ENCODE measurements at regions not wholly inside any gene's neighbourhood (a gene's known extent, or its start where the extent isn't known, plus 50 kb on each side); places are given as distances from the start of the nearest gene placed in this dataset.

DNA sequence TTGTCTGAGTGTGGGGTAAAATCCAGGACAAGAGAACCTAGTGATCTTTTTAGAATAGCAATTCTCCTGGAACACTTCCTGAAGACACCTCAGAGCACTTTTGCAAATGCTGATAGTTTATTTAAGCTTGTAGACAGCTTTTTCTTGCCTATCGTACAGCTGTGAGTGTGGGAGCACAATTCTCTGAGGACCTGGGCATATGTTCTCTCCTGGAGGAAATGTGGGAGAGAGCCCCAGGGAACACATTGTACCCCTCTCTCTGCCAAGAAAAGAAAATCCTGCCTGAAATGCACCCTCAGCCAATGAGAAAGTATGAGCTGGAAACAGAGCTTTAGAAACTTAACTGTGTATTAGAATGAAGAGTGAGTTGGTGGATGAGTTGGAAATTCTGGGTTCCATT lies 308.3 kb upstream of the SEMA6D start:
- no peak overlapping the region for H3K27ac Mint-ChIP-seq (ENCODE audit: unreplicated experiment)
- no peaks in the 10 kb centered on the region for H3K36me3 Mint-ChIP-seq (ENCODE audit: insufficient read depth, unreplicated experiment)
- H3K4me3 Mint-ChIP-seq (ENCODE audit: low read depth, unreplicated experiment): no peak overlapping the region
- TF ChIP-seq CTCF (IDR thresholded peaks at IDR 0.05; ENCODE audit: unreplicated experiment): no peak
- no peaks in the 10 kb centered on the region for H3K4me1 Mint-ChIP-seq (ENCODE audit: low read depth, unreplicated experiment)
- no peaks in the 10 kb centered on the region for H3K27me3 Mint-ChIP-seq (ENCODE audit: unreplicated experiment)
- intact Hi-C loops (cut with micrococcal nuclease; ENCODE audit: unreplicated experiment): no loop called here
- H3K9me3 Mint-ChIP-seq (ENCODE audit: low read depth, unreplicated experiment): peaks cover 3% of the 10 kb centered on the region
- no TSS peak for BruUV-seq (replicated peaks)
- no peak for DNase-seq
- CTCF ChIA-PET: no interaction called here

- Mint-ChIP-seq H3K27ac (ENCODE audit: unreplicated experiment) (no peak overlapping the region), H3K4me3 (ENCODE audit: low read depth, unreplicated experiment) (no peak overlapping the region), H3K36me3 (ENCODE audit: insufficient read depth, unreplicated experiment) (no peaks in the 10 kb centered on the region), H3K27me3 (ENCODE audit: unreplicated experiment) (no peaks in the 10 kb centered on the region), H3K4me1 (ENCODE audit: low read depth, unreplicated experiment) (no peaks in the 10 kb centered on the region), H3K9me3 (ENCODE audit: low read depth, unreplicated experiment) (peaks cover 3% of the 10 kb centered on the region)
- intact Hi-C loops (cut with micrococcal nuclease; ENCODE audit: unreplicated experiment): no loop called here
- no peak for TF ChIP-seq CTCF (IDR thresholded peaks at IDR 0.05; ENCODE audit: unreplicated experiment)
- BruUV-seq (replicated peaks): no TSS peak
- DNase-seq: no peak
- CTCF ChIA-PET: no interaction called here
Observed at GRCh38 chr15:47409600-47409999, 307.7 kb upstream of the SEMA6D start.

DNA sequence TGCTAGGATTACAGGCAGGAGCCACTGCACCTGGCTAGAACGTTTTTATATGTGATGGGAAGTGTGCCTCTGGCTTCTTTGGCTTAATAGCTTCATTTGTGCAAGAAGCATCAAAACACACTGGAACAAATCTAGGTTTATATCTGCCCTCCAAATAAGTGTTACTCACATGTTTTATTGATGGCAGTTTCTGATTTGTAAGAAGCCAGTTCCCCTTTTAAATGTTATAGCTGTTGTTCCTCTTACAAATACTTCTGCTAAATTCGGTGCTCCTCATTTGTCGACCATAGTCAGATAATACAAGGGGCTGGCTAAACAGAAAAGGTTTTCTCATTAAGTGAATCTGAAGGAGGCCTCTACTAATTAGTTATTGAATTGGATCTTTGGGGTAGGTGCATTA lies 307.1 kb upstream of the SEMA6D start:
- BruUV-seq (replicated peaks): no TSS peak
- no peak overlapping the region for H3K27ac Mint-ChIP-seq (ENCODE audit: unreplicated experiment)
- no peaks in the 10 kb centered on the region for H3K27me3 Mint-ChIP-seq (ENCODE audit: unreplicated experiment)
- TF ChIP-seq CTCF (IDR thresholded peaks at IDR 0.05; ENCODE audit: unreplicated experiment): no peak
- CTCF ChIA-PET: no interaction called here
- no peaks in the 10 kb centered on the region for H3K36me3 Mint-ChIP-seq (ENCODE audit: insufficient read depth, unreplicated experiment)
- intact Hi-C loops (cut with micrococcal nuclease; ENCODE audit: unreplicated experiment): no loop called here
- no peak overlapping the region for H3K4me3 Mint-ChIP-seq (ENCODE audit: low read depth, unreplicated experiment)
- no peak for DNase-seq
- H3K9me3 Mint-ChIP-seq (ENCODE audit: low read depth, unreplicated experiment): peaks cover 6% of the 10 kb centered on the region
- no peaks in the 10 kb centered on the region for H3K4me1 Mint-ChIP-seq (ENCODE audit: low read depth, unreplicated experiment)

GRCh38 chr15:47411733-47412132 lies 305.6 kb upstream of the SEMA6D start:
- no TSS peak for BruUV-seq (replicated peaks)
- H3K27ac Mint-ChIP-seq (ENCODE audit: unreplicated experiment): no peak overlapping the region
- CTCF ChIA-PET: no interaction called here
- H3K9me3 Mint-ChIP-seq (ENCODE audit: low read depth, unreplicated experiment): peaks cover 10% of the 10 kb centered on the region
- no peaks in the 10 kb centered on the region for H3K27me3 Mint-ChIP-seq (ENCODE audit: unreplicated experiment)
- DNase-seq: no peak
- no peaks in the 10 kb centered on the region for H3K36me3 Mint-ChIP-seq (ENCODE audit: insufficient read depth, unreplicated experiment)
- no peaks in the 10 kb centered on the region for H3K4me1 Mint-ChIP-seq (ENCODE audit: low read depth, unreplicated experiment)
- TF ChIP-seq CTCF (IDR thresholded peaks at IDR 0.05; ENCODE audit: unreplicated experiment): no peak
- H3K4me3 Mint-ChIP-seq (ENCODE audit: low read depth, unreplicated experiment): no peak overlapping the region
- intact Hi-C loops (cut with micrococcal nuclease; ENCODE audit: unreplicated experiment): no loop called here

DNA sequence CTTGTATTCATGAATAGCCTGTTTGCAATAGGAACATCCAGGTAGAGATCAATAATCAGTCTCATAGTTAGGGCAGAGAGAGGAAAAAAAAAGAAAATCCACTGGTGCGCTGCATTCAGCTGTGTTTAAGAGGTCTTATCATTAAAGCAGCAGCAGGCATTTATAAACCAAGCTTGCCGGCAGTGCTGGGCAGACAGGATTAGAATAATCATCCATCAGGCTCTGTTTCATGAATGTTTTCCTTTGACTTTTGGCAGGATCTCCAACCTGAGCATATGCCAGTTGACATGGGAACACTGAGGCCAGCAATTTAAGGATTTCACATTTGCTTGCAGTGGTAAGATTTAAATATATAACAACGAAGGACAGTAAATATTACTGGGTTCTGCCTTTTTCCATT lies 305.2 kb upstream of the SEMA6D start:
- H3K4me3 Mint-ChIP-seq (ENCODE audit: low read depth, unreplicated experiment): no peak overlapping the region
- no peaks in the 10 kb centered on the region for H3K27me3 Mint-ChIP-seq (ENCODE audit: unreplicated experiment)
- no peaks in the 10 kb centered on the region for H3K36me3 Mint-ChIP-seq (ENCODE audit: insufficient read depth, unreplicated experiment)
- peaks cover 10% of the 10 kb centered on the region for H3K9me3 Mint-ChIP-seq (ENCODE audit: low read depth, unreplicated experiment)
- H3K4me1 Mint-ChIP-seq (ENCODE audit: low read depth, unreplicated experiment): no peaks in the 10 kb centered on the region
- no peak for DNase-seq
- CTCF ChIA-PET: no interaction called here
- BruUV-seq (replicated peaks): no TSS peak
- intact Hi-C loops (cut with micrococcal nuclease; ENCODE audit: unreplicated experiment): no loop called here
- no peak overlapping the region for H3K27ac Mint-ChIP-seq (ENCODE audit: unreplicated experiment)
- no peak for TF ChIP-seq CTCF (IDR thresholded peaks at IDR 0.05; ENCODE audit: unreplicated experiment)
